ENCODE measurements at regions not wholly inside any gene's neighbourhood (a gene's known extent, or its start where the extent isn't known, plus 50 kb on each side); places are given as distances from the start of the nearest gene placed in this dataset.
A peak's percentile ranks its signal among the peaks of the same experiment; 100 is the strongest.
"Not testable (repeated sequence)": the region's sequence is repeated elsewhere in the genome, so short reads cannot be mapped to it uniquely, and the experiment has no call there.

GRCh38 chr6:6091608-6092002 lies 84.9 kb upstream of the NRN1 start:
- DNase-seq, result no peak

DNA sequence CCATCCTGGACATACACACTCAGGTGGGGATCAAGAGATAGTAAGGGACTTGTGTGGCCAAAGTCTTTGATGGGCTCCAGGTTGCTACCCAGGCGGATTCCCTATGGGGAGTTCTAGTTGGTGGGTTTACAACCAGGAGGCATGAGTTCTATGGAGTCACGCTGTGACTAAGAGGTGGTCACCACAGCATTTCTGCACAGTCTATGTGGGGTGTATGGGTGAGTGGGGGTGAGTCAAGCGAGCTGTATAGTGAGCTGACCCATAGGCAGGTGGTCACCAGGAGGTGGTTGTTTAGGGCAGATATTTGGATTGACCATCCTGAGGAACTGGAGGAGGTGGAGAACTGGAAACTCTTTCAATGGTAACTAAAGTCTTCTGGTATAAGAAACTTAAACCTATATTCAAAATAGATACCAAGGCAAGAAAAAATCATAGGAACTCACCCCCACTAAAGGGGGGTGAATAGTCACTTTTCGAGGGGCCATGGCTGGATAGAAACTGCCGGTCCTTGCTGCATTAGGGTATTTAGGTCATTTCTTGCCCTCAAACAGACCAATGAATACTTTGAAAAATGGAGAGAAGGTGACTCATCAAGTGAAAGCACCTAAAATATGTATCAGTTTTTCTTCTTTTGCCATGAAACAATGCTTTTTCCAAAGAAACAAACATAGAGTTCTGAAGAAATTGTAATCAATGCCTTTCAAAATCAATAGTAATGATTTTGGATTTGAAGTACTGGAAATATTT lies 84.3 kb upstream of the NRN1 start:
- no peak for DNase-seq

DNA sequence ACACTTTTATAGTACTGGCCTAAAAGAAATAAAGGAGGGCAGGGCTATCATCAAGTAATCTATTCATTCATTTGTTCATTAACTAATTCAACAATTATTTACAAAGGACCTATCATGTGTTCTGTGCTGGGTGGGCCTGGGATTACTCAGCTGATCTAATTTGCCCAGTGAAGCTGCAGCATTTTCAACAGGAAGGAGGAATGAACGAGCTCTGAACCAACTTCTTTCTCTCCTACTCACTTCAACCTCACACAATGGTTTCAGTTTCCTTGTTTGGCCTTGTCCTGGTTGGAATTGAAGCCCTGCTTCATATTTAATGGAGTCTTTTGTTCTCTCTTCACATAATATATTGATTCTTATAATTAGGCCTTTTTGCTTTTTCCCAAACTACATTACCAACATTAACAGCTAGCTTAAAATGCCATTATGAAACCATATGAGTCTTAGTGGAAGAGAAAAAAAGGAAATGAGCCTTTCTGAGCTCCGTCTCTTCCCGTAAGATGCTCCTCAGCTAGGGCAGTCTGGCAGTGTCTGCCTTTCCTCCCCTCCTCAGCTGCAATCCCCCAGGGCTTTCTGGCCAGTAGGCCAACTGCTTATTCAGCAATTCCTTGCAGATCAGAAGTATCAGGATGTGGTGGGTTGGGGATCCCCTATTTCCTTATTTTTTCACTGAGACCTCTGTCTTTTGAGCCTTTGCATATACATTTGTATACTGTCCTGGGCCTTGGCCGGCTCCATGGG lies 79.4 kb upstream of the NRN1 start:
- DNase-seq, result no peak

GRCh38 chr6:6080975-6081374 lies 74.2 kb upstream of the NRN1 start:
- DNase-seq, result no peak

- DNase-seq, result no peak
Observed at GRCh38 chr6:6074190-6074589, 67.5 kb upstream of the NRN1 start.

DNA sequence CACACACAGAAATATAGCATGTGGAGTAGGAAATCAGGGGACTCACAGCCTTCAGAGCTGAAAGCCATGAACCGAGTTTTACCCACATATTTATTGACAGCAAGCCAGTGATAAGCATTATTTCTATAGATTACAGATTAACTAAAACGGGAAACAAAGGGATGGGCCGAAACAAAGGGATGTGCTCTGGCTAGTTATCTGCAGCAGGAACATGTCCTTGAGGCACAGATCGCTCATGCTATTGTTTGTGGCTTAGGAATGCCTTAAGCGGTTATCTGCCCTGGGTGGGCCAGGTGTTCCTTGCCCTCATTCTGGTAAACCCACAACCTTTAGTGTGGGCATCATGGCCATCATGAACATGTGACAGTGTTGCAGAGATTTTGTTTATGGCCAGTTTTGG lies 61.4 kb upstream of the NRN1 start:
- not testable (repeated sequence) for DNase-seq

DNA sequence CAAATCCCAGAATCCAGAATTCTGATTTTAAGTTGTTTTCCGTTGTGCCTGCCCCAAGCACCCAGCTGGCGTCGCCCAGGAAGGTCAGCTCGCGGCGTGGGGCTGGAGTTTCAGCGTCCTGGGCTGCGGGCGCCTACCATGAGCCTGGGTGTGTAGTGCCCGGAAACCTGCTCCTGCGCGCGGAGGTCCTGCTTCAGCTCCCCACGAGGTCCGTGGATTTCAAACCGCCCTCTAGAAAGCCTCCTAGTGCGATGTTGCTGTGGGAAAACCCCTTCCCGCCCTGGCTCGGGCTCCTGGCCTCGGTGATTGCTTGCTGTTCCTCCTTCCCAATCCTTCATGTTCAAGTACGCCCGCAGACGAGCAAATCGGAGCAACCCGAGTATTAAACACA lies 51.3 kb upstream of the NRN1 start:
- no peak for DNase-seq

DNA sequence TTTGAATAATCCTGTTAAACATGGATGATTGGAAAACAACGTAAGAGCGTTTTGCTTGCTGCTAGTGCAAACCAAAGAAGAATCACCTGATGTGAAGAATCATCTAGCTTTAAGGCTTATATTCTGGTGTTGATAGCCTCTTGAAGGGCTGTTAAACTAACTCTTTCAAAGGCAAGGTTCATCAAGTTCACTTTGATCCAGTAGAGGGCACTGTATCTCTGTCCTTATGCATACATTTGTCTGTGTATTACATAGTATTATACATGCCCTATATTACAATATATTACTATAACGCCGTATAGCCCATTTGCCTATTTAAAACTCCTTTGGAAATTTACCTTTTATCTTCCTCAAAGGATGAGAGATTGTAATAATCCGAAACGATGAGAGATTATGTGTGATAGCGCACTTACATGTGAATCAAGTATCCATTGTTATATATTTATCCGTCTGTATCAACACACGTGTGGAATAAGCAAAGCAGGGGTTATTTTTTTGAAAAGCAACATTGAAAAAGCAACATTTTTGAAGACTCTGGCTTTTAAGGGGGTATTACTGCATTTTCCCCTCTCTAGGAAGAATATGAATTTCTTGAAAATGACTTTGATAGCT lies 50.8 kb upstream of the NRN1 start:
- peak; percentile 81 for DNase-seq
